Activated naive CD8-positive, alpha-beta T cell treated with anti-CD3 and anti-CD28 coated beads, Interleukin-2, amount 50 U/mL, for 16 hours (primary cell): ENCODE measurements at regions not wholly inside any gene's neighbourhood (a gene's known extent, or its start where the extent isn't known, plus 50 kb on each side); places are given as distances from the start of the nearest gene placed in this dataset.

ENCODE experiments used
- DNase-seq: peaks from one replicate; pipeline ENCODE4 v3.0.0-alpha.2; 2020; ENCODE audit warnings: low read depth, low spot score

GRCh38 chr17:77470800-77471733 lies 330.3 kb downstream of the SEC14L1 start:
- no peak for DNase-seq

GRCh38 chr17:77471984-77472461 lies 331.3 kb downstream of the SEC14L1 start:
- no peak for DNase-seq

- no peak for DNase-seq
Measured at GRCh38 chr17:77472468-77473310, 331.9 kb downstream of the SEC14L1 start.

DNA sequence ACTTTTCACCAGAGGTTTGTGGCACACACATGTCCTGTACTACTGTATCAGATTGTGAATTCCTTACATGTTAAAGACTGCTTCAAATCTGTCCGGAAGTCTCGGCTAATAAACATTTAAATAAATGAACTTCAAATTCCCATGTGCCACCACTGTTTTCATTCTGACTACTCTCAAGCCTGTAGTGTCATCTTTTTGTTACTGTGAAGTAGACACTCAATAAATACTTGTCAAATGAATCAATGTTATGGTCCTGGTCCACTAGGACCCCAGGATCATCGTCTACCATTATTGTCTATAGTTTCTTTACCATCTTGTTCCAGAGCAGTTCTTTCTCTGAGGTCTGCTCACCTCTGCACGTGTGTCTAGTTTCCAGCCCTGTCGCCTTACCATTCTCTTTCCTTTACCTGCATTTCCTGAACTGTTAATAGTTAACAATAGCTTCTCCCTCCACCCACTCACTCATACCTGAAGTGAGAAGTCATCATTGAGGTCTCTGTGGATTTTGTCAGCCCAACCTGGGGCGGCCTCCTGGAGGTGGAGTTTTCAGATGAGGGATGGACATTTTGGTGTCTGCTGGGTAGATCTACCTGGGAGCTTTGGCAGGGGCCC lies 333.0 kb downstream of the SEC14L1 start:
- DNase-seq: no peak

GRCh38 chr17:77474292-77474988 lies 333.7 kb downstream of the SEC14L1 start:
- no peak for DNase-seq

DNA sequence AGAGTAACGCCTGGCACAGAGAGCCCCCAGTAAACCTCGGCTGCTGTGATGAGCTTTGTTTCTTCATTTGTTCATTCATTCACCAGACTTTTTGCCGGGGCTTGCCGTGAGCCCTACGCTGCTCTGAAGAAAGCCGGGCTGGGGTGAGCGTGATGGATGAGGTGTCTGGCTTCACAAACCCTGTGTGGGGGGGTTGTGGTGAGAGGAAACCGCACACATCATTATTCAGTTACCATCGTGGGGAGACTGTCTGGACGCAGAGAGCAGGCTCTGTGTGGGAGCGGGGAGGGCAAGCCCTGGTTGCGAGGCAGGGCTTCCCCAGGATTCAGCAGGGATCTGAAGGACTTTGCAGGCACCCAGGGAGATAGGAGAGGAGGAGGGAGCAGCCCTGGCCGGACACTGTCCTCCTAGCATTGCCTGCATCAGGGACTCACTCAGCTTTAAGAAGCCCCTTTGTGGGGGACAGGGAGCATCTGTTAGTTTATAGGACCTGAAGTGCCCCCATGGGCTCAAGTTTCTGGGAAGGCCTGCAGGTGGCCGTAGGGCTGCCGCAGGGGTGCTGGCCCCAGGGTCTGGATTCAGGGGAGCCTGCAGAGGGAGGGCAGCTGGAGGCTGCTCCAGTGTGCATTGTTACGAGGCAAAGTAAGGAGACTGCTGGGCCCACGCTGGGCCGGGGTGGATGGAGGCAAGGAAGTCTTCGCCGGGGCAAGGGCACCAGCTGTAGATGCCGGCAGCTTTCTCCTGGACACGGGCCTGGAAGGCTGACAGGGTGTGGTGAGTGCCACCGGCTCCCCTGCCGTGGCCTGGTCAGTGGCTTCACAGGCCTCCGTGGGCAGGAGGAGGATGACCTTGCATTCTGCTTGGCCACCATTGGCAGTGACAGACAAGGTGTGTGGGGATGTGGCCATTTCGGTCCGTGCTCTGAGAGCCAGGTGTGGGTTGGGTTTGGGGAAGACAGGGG lies 334.5 kb downstream of the SEC14L1 start:
- DNase-seq: peak; percentile 47

DNA sequence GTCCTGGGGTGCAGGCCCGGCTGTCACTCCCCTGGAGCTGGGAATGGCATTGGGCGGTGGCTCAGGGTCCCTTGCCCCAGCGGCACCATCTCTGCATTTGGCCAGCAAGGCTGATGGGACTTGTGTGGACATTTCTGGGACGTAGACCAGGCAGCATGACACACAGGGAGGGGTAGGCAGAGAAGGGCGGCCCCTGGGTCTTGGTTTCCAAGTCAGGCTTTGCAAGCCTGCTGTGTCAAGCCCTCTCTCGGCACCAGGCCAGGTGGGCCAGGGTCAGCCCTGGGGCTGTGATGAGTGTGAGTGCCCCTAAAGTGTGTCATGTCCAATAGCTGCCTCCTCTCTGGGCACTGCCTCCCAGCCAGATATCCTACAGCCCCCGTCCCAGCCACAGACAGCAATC lies 335.2 kb downstream of the SEC14L1 start:
- DNase-seq: no peak

- no peak for DNase-seq
Measured at GRCh38 chr17:77476498-77476897, 335.7 kb downstream of the SEC14L1 start.

- DNase-seq: no peak
Measured at GRCh38 chr17:77476931-77477805, 336.4 kb downstream of the SEC14L1 start.

- no peak for DNase-seq
Measured at GRCh38 chr17:77478281-77478680, 337.5 kb downstream of the SEC14L1 start.

- DNase-seq: no peak
Measured at GRCh38 chr17:77478899-77479298, 338.1 kb downstream of the SEC14L1 start.

DNA sequence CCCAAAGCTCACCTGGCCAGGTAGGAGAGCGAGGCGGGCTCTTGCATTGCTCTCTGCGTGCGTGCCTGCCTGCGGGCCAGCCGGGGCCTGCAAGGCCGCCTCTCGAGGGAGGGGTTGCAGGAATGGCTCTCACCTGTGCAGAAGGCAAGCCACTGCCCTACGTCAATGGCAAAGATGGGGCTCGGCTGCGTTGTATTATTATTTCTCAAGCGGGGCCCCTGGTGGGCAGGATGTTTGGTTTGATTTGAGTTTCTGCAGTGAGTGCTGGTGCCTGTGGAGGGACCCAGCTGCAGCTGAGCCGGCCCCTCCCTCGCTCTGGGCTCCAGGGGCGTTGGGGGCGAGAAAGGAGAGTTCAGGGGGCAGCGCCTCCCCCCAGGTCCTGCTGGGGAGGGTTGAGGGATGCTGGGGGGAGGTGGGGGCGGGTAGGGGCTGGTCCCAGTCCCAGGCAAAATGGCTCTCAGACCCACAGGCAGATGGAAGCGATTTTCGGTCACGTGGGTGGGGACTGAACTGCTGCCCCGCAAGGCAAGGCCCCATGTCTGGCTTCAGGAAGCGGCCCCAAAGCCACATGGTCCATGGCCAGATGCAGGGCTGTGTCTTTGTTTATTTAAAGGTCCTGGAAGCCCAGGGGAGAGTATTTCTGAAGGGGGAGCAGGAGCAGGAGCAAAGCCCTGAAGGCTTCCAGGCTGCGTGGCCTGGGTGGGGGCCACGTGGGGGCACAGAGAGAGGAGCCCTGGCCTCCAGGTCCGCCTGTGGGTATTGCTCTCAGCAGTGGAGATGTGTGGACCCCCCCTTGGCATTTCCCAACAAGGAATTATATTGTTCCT lies 338.8 kb downstream of the SEC14L1 start:
- DNase-seq: no peak

- no peak for DNase-seq
Measured at GRCh38 chr17:77480199-77480508, 339.4 kb downstream of the SEC14L1 start.

DNA sequence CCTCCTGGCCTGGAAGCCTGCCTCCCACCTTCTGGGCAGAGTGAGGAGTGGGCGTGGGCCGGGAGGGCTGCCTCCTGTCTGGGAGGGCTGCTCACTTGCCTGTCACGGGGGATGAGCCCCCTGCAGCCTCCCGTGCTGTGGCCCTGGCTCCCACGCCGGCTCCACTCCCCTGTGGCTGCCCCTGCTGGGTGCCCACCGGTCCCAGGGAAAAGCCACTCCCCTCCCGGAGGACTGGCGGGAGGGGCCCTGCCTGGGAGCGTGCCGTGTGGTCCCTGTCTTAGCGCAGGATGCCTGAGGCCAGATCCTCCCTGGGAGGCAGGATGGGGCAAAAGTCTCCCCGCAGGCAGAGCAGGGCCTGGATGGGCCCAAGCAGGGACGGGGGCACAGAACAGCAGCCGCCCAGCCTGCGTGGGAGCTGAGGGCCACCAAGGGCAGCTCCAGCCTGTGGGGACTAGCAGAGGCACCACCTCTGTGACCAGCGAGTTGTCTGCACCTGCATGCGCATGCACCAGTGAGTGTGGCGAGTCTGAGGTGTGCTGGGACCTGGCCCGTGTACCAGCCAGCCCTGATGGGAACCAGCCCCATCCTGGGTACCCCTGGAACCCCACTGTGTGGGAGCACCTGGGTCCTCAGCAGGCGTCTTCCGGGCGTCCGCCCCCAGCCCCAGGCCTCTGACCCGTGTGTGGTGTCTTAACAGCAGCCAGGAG lies 339.9 kb downstream of the SEC14L1 start:
- no peak for DNase-seq

DNA sequence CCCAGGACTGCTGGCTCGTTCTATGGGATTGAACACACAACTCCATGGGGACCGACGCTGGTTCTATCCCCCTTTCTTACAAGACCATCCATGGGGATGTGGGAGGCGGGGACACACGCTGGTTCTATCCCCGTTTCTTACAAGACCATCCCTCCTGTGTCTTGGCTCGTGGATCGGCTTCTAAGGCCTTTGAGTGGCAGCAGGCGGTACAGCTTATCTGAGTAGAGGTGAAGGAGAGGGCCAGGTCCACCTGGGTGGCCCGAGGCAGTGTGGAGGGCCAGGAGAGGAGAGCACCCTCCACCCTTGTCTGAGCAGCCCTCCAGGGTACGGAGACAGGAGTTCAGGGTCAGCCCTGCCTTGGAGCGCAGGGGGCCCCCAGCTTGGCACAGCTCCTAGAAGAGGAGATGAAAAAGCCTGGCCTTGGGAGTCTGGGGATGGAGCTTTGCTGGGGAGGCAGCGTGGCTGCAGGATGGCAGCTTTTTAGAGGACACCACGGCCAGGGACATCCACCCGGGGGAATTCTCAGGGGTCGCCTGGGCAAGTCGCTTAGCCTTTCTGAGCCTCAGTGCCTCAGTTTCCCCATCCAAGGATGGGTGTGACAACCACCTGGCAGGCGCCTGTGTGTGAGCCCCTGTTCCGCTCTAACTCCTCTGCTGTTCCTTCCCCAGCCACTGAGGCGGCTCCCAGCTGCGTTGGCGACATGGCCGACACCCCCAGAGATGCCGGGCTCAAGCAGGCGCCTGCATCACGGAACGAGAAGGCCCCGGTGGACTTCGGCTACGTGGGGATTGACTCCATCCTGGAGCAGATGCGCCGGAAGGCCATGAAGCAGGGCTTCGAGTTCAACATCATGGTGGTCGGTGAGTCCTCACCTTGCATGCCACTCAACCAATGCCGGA lies 341.0 kb downstream of the SEC14L1 start:
- no peak for DNase-seq

DNA sequence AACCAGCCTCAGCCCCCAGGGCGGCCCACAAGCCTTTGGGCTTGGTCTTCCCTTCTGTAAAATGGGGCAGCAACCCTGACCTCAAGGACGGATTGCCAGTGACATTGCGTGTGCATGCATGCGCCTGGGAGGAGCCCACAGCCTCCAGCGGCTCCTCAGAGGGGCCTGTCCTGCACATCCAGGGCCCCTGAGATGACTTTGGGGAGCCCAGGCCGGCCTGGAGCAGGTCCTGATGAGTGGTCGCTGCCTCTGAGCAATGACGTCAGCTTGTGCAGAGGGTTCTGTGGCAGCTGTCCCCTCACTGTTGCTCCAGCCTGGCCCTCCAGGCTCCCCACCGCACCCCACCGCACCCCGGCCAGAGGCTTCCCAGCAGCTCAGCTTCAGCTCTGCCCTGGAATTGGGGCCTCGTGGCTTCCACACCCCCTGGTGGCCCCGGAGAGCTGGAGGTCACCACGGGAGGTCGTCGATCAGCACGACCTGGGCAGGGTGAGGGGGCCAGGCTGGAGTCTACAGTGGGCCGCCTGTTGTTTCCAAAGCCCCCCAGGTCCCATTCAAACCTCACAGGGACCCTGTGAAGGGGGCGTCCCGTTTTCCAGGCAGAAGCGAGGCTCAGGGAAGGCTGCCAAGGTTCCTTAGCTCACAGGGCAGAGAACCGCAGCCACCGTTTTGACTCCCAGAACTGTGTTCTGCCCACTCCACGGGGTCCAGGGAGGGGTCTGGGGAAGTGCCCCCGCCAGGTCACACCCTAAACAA lies 341.8 kb downstream of the SEC14L1 start:
- DNase-seq: no peak
